ENCODE measurements at regions not wholly inside any gene's neighbourhood (a gene's known extent, or its start where the extent isn't known, plus 50 kb on each side); places are given as distances from the start of the nearest gene placed in this dataset.

GRCh38 chr5:107011605-107012004 is 659.1 kb downstream of the EFNA5 start:
- no peak overlapping the region for H3K27ac ChIP-seq (ENCODE audit: insufficient read length, low read depth, low read length)
- Mint-ChIP-seq H3K4me3 (no peak overlapping the region), H3K36me3 (ENCODE audit: insufficient read depth in 1 of 3, low read depth in 3 of 3) (no peaks in the 10 kb centered on the region), H3K4me1 (peaks cover 6 to 13% of the 10 kb centered on the region in 2 experiments), H3K27ac (no peak overlapping the region), H3K27me3 (ENCODE audit: low read depth) (no peaks in the 10 kb centered on the region; the same call in 1 of the 2 replicates), H3K9me3 (no peaks in the 10 kb centered on the region)
- no peak overlapping the region for H2BK15ac ChIP-seq (ENCODE audit: low read depth, low read length)
- H3K9me3 ChIP-seq (ENCODE audit: control insufficient read depth, low read depth, low read length): no peaks in the 10 kb centered on the region
- H3K4me2 ChIP-seq (ENCODE audit: insufficient read depth, insufficient read length, low read length): no peak overlapping the region
- no CpG with 5 or more reads among the region's 7 CpGs for WGBS (ENCODE audit: extremely low coverage, insufficient read length, low lambda C conversion rate)
- no peak overlapping the region for H3K4ac ChIP-seq (ENCODE audit: low read depth, low read length)
- H2AFZ ChIP-seq (ENCODE audit: low read length): no peak overlapping the region
- H3T11ph ChIP-seq (ENCODE audit: low read length): no peak overlapping the region
- no peaks in the 10 kb centered on the region for H4K20me1 ChIP-seq (ENCODE audit: control insufficient read depth, insufficient read depth, insufficient read length)
- H4K8ac ChIP-seq (replicated peaks; ENCODE audit: insufficient read length, low read depth, low read length): no peak overlapping the region
- 0 out of 2 replicates have a peak, but pooled peaks cover 4% of the 10 kb centered on the region for H3K4me1 ChIP-seq (ENCODE audit: insufficient read depth, low read length)
- H3K27me3 ChIP-seq (ENCODE audit: insufficient read depth, low read length): no peaks in the 10 kb centered on the region
- no peak overlapping the region for H3K14ac ChIP-seq (ENCODE audit: insufficient read depth, low read length)
- no peaks in the 10 kb centered on the region for H3K23me2 ChIP-seq (ENCODE audit: insufficient read length, low read depth, low read length, poor library complexity, severe bottlenecking)
- H2BK20ac ChIP-seq (ENCODE audit: low read depth, low read length, poor library complexity, severe bottlenecking): no peak overlapping the region
- DNase-seq: no peak
- no peak overlapping the region for H3K23ac ChIP-seq (ENCODE audit: insufficient read length, low read depth, low read length)
- H3K9ac ChIP-seq (ENCODE audit: extremely low read depth, insufficient read length, low read length): no peak overlapping the region
- H2BK12ac ChIP-seq (ENCODE audit: insufficient read length, low read depth, low read length): no peak overlapping the region
- H2BK120ac ChIP-seq (ENCODE audit: low read depth, low read length, poor library complexity, severe bottlenecking): no peak overlapping the region
- H2AK5ac ChIP-seq (ENCODE audit: insufficient read length, low read length): no peak overlapping the region
- H2BK5ac ChIP-seq (ENCODE audit: insufficient read length, low read length): no peak overlapping the region
- TF ChIP-seq, protein P1, sequence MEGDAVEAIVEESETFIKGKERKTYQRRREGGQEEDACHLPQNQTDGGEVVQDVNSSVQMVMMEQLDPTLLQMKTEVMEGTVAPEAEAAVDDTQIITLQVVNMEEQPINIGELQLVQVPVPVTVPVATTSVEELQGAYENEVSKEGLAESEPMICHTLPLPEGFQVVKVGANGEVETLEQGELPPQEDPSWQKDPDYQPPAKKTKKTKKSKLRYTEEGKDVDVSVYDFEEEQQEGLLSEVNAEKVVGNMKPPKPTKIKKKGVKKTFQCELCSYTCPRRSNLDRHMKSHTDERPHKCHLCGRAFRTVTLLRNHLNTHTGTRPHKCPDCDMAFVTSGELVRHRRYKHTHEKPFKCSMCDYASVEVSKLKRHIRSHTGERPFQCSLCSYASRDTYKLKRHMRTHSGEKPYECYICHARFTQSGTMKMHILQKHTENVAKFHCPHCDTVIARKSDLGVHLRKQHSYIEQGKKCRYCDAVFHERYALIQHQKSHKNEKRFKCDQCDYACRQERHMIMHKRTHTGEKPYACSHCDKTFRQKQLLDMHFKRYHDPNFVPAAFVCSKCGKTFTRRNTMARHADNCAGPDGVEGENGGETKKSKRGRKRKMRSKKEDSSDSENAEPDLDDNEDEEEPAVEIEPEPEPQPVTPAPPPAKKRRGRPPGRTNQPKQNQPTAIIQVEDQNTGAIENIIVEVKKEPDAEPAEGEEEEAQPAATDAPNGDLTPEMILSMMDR (conservative IDR thresholded peaks at IDR 0.05): no peak
- no peaks in the 10 kb centered on the region for H3K79me2 ChIP-seq (ENCODE audit: insufficient read depth, low read length)
- no peak overlapping the region for H3K18ac ChIP-seq (ENCODE audit: insufficient read length, low read depth, low read length)
- no peak overlapping the region for H3K56ac ChIP-seq (ENCODE audit: insufficient read length, low read depth, low read length)
- no peak overlapping the region for H4K5ac ChIP-seq (ENCODE audit: insufficient read length, low read depth, low read length)
- no peak overlapping the region for H4K91ac ChIP-seq (ENCODE audit: insufficient read length, low read depth, low read length)
- H3K79me1 ChIP-seq (ENCODE audit: insufficient read depth, low read depth, low read length, poor library complexity, severe bottlenecking): no peaks in the 10 kb centered on the region
